HG03439 (cell line): ENCODE measurements at regions not wholly inside any gene's neighbourhood (a gene's known extent, or its start where the extent isn't known, plus 50 kb on each side); places are given as distances from the start of the nearest gene placed in this dataset.
"Not testable (repeated sequence)": the region's sequence is repeated elsewhere in the genome, so short reads cannot be mapped to it uniquely, and the experiment has no call there.

ENCODE experiments used
- ATAC-seq: cut with Tn5 transposase; IDR thresholded peaks from one replicate; pipeline ENCODE4 v1.9.1; 2021; ENCODE audit warnings: mild to moderate bottlenecking, moderate library complexity; ENCODE audit not compliant: unreplicated experiment

- no peak for ATAC-seq
Observed at GRCh38 chr2:129011466-129012061, 692.9 kb upstream of the HS6ST1 start.

DNA sequence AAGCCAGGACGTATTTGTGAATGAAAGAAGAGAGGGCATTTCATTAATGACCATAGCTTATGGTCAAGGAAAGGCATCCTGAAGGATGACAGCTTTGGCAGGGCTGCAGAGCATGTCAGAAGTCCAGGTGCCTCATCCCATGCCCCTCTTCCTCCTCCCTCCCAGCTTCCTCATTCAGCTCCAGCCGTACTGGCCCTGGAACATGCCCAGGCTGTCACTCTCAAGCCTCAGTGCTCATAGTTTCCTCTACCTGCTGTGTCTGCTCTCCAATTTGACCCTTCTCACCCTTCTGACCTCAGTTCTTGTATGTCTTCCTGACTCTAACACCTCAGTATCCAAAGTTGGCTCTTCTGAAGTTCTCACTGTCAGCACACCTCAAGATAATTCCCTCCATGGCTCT, 695.8 kb upstream of the HS6ST1 start:
- ATAC-seq = no peak

DNA sequence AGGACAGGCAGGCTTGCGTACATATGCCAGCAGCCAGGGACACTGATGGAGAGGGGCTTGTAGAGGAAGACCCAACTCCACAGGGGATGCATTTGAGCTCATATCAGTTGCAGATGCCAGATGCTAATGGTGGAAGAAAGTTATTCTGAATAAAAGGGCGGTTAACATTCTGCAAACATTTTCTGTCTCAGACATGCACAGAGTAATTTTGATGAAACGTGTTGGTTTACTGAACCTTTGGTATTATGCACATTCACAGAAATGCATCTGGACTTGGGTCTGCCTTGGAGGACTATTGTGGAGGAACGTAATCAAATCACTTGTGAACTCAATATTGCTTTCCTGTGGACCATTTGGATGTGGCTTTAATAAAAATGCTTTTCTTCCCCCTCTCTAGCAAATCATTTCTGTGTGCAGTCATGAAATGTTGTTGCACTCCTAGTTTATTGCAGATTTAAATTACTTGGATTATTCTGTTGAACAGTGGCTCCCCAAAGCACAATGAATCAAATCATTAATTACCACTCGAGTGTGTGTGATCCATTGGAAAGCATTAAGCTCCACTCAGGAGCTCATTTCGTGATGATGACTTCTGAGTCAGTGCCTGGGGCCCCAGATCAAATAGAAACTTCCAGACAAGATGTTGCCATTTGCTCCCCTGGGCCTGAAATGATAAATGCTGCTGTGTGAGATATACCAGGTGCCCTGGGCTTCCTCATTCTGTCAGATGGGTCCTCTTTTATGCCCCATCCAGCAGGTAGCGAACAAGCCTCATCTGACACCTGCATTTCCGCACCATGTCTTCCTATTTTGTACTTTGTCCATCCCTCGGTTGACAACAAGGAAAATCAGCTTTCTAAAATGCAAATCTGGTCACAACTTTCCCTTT, 697.0 kb upstream of the HS6ST1 start:
- no peak for ATAC-seq

GRCh38 chr2:129016972-129017371, 698.3 kb upstream of the HS6ST1 start:
- no peak for ATAC-seq

DNA sequence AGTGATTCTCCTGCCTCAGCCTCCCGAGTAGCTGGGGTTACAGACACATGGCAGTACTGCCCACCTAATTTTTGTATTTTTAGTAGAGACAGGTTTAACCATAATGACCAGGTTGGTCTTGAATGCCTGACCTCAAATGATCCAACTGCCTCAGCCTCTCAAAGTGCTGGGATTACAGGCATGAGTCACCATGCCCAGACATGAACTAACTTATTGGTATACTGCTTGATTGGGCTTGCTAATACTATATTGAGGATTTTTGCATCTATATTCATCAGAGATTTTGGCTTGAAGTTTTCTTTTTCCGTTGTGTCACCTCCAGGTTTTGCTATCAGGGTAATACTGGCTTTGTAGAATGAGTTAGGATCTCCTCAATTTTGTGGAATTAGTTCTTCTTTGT, 706.1 kb upstream of the HS6ST1 start:
- no peak for ATAC-seq

DNA sequence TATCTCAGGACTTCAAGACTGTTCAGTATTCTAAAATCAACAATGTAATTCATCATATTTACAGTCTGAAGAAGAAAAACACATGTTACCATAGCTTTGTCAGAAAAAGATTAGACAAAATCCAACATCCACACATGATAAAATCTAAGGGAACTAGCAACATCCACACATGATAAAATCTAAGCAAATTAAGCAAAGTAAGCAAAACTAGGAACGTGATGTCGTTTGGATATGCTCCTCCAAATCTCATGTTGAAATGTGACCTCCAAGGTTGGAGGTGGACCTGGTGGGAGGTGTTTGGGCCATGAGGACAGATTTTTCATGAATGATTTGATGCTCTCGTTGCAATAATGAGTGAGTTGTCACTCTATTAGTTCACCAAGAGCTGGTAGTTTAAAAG, 717.3 kb upstream of the HS6ST1 start:
- no peak for ATAC-seq

GRCh38 chr2:129043677-129044076, 725.0 kb upstream of the HS6ST1 start:
- ATAC-seq = not testable (repeated sequence)

- not testable (repeated sequence) for ATAC-seq
Observed at GRCh38 chr2:129046475-129046874, 727.8 kb upstream of the HS6ST1 start.

DNA sequence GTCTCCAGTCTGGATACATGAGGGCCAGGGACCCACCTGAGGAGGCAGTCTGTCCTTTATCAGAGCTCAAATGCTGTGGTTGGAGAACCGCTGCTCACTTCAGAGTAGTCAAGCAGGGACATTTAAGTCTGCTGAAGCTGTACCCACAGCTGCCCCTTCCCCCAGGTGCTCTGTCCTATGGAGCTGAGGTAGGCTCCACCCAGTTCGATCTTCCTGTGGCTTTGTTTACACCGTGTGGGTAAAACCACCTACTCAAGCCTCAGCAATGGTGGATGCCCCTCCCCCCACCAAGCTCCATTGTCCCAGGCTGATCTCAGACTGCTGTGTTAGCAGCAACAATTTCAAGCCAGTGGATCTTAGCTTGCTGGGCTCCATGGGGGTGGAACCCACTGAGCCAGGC, 731.4 kb upstream of the HS6ST1 start:
- no peak for ATAC-seq

DNA sequence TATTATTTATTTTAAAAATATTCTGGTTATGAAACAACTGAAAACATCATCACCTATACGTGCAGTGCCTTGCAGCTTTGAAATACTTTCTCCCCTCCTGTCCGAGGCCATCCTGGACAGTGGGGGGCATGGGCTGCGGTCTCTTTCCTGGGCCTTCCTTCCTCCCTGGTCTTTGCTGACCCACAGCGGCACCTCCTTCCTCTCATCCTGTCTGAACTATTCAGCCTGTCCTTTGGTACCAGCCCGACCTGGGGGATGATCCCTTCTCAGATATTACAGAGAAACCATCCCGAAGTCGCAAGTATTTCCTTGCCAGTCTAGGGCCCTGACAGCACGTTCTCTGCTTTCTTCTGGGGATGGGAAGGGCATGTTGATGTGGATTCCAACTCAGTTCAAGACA, 736.6 kb upstream of the HS6ST1 start:
- no peak for ATAC-seq

GRCh38 chr2:129055824-129056223, 737.2 kb upstream of the HS6ST1 start:
- no peak for ATAC-seq

- ATAC-seq = no peak
Observed at GRCh38 chr2:129056309-129056958, 737.8 kb upstream of the HS6ST1 start.

- no peak for ATAC-seq
Observed at GRCh38 chr2:129056959-129057317, 738.3 kb upstream of the HS6ST1 start.

- ATAC-seq = no peak
Observed at GRCh38 chr2:129058981-129059380, 740.3 kb upstream of the HS6ST1 start.

DNA sequence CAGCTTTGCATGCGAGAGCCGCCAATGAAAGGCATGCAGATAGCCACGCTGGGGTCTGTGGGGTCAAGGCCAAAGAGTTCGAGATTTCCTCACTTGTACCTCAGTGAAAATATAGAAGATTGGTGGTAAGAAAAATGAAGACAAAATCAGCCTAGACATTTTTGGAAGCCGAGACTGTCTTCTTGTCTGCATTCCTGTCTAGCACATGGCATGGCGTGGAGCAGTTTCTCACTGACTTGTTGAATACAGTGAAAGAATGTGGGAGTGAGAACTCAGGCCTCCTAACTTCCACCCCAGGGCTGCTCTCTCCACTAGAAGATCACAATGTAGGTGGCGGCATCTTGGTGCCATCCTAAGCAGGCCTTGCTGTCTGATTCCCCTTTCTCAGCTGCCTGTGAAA, 740.8 kb upstream of the HS6ST1 start:
- no peak for ATAC-seq

GRCh38 chr2:129061069-129061768, 742.6 kb upstream of the HS6ST1 start:
- peak; percentile 73 for ATAC-seq

GRCh38 chr2:129061769-129062121, 743.1 kb upstream of the HS6ST1 start:
- ATAC-seq = no peak

- no peak for ATAC-seq
Observed at GRCh38 chr2:129062146-129062912, 743.7 kb upstream of the HS6ST1 start.

DNA sequence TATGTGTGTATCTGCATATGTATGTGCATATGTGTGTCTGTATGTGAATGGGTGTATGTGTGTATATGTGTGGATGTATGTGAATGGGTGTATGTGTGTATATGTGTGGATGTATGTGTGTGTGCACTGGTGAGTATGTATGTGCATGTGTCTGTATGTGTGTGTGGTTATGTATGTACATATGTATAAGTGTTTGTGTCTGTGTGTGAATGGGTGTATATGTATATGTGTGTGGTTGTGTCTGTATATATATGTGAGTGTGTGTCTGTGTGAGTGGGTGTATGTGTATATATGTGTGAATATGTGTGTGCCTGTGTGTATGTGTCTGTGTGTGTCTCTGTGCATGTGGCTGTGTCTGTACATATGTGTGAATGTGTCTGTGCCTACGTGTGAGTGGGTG, 748.4 kb upstream of the HS6ST1 start:
- no peak for ATAC-seq

DNA sequence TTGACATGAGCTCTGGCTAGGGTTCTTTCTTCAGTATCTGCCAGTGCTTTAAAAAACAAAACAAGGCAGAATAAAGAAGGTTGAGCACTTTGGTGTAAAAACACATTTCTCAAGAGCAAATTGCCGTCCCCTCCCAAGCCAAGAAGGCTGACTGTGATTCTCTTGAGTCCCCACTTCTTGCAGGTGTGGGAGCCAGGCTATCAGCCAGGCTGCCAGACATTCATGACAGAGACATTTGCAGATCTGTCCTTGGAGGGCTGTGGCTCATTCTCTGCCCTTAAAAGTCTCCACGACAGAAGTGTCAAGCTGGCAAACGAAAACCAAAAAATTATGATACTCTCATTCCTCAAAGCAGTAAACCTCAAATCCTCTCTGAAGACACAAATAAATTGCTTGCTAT, 749.3 kb upstream of the HS6ST1 start:
- ATAC-seq = no peak

- no peak for ATAC-seq
Observed at GRCh38 chr2:129068543-129068942, 749.9 kb upstream of the HS6ST1 start.
